IMR-90 (cell line): ENCODE measurements at regions not wholly inside any gene's neighbourhood (a gene's known extent, or its start where the extent isn't known, plus 50 kb on each side); places are given as distances from the start of the nearest gene placed in this dataset.

Experiments used
- ATAC-seq: fragments of 200-7000 bp; cut with Tn5 transposase; 2 replicates; pipeline ENCODE4 v1.9.1; 2020; ENCODE audit warnings: low read depth, mild to moderate bottlenecking, moderate library complexity
- BruUV-seq: library from RNA; stranded (reverse); fragments of 400-500 nt; replicated peaks from 2 replicates; lab custom pipeline; 2021; lab: Mats Ljungman, UMichigan
- CTCF ChIA-PET: fragments of 300-600 bp; formaldehyde crosslinking; extraction: SDS; loops from one replicate; lab custom pipeline; 2021; ENCODE audit warnings: antibody characterized with exemption; lab: Yijun Ruan, JAX
- POLR2A ChIA-PET: fragments of 300-600 bp; sonication (Branson Sonifier 250); formaldehyde crosslinking; loops from one replicate; lab custom pipeline; 2022; ENCODE audit warnings: antibody characterized with exemption; ENCODE audit not compliant: unreplicated experiment; lab: Charles Lee
- DNase-seq: peaks from one replicate; pipeline ENCODE4 v3.0.0; 2013
- H2AFZ ChIP-seq: replicated peaks from 2 replicates; pipeline ENCODE3; 2013; ENCODE audit warnings: low read length, mild to moderate bottlenecking; ENCODE audit not compliant: poor library complexity
- H2AK5ac ChIP-seq: 2 replicates; pipeline ENCODE4 v1.6.1; 2013; ENCODE audit warnings: low read depth, low read length, inconsistent platforms
- H2AK9ac ChIP-seq: replicated peaks from 2 replicates; pipeline ENCODE3; 2013; ENCODE audit warnings: mild to moderate bottlenecking, low read depth, low read length, moderate library complexity; ENCODE audit not compliant: poor library complexity
- H2BK120ac ChIP-seq: 2 replicates; pipeline ENCODE4 v1.6.1; 2013; ENCODE audit warnings: low read depth, low read length, inconsistent platforms
- H2BK15ac ChIP-seq: 3 replicates; pipeline ENCODE4 v1.6.1; 2013; ENCODE audit warnings: low read depth, low read length, inconsistent platforms
- H2BK20ac ChIP-seq: 2 replicates; pipeline ENCODE4 v1.6.1; 2013; ENCODE audit warnings: low read depth, mild to moderate bottlenecking, inconsistent platforms, low read length, moderate library complexity
- H2BK5ac ChIP-seq: 2 replicates; pipeline ENCODE4 v1.6.1; 2013; ENCODE audit warnings: mild to moderate bottlenecking, low read depth, low read length, inconsistent platforms; ENCODE audit not compliant: poor library complexity, severe bottlenecking
- H3K14ac ChIP-seq: replicated peaks from 2 replicates; pipeline ENCODE4 v1.6.1; 2013; ENCODE audit warnings: low read depth, low read length, inconsistent platforms
- H3K18ac ChIP-seq: 2 replicates; pipeline ENCODE4 v1.6.1; 2013; ENCODE audit warnings: low read depth, low read length, control low read depth
- H3K23ac ChIP-seq: 2 replicates; pipeline ENCODE4 v1.6.1; 2013; ENCODE audit warnings: low read depth, low read length, inconsistent platforms
- H3K27ac ChIP-seq: 2 replicates; pipeline ENCODE4 v1.5.1; 2013; ENCODE audit warnings: mild to moderate bottlenecking, control low read depth, low read length; ENCODE audit not compliant: insufficient read depth
- H3K27me3 ChIP-seq: 2 replicates; pipeline ENCODE4 v1.6.1; 2013; ENCODE audit warnings: low read length; ENCODE audit not compliant: control insufficient read depth, insufficient read depth
- H3K36me3 ChIP-seq: 2 replicates; pipeline ENCODE4 v1.6.1; 2013; ENCODE audit warnings: low read length, mixed read lengths; ENCODE audit not compliant: control insufficient read depth, insufficient read depth
- H3K4ac ChIP-seq: 2 replicates; pipeline ENCODE4 v1.6.1; 2013; ENCODE audit warnings: low read depth, low read length, inconsistent platforms
- H3K4me1 ChIP-seq: 2 replicates; pipeline ENCODE4 v1.6.1; 2013; ENCODE audit warnings: low read length, mixed read lengths; ENCODE audit not compliant: control insufficient read depth, insufficient read depth
- H3K4me2 ChIP-seq: 2 replicates; pipeline ENCODE4 v1.6.1; 2013; ENCODE audit warnings: low read depth, mild to moderate bottlenecking, control low read depth, low read length, moderate library complexity
- H3K4me3 ChIP-seq: 2 replicates; pipeline ENCODE4 v1.5.1; 2013; ENCODE audit warnings: low read depth, mild to moderate bottlenecking, control low read depth, low read length, moderate library complexity; ENCODE audit not compliant: insufficient read depth
- H3K56ac ChIP-seq: 2 replicates; pipeline ENCODE4 v1.6.1; 2013; ENCODE audit warnings: low read length, inconsistent platforms; ENCODE audit not compliant: insufficient read depth; ENCODE audit errors: extremely low read depth
- H3K79me1 ChIP-seq, 2 experiments: 2 replicates each; pipeline ENCODE4 v1.6.1; 2013; ENCODE audit warnings: low read length in 2 of 2, inconsistent platforms in 1 of 2, low read depth in 1 of 2
- H3K9ac ChIP-seq: 2 replicates; pipeline ENCODE4 v1.6.1; 2013; ENCODE audit warnings: low read depth, low read length, control low read depth
- H3K9me1 ChIP-seq: 2 replicates; pipeline ENCODE4 v1.6.1; 2013; ENCODE audit warnings: low read length, inconsistent platforms; ENCODE audit not compliant: insufficient read depth
- H3K9me3 ChIP-seq: 2 replicates; pipeline ENCODE4 v1.6.1; 2013; ENCODE audit warnings: low read length; ENCODE audit not compliant: control insufficient read depth, insufficient read depth
- H4K20me1 ChIP-seq: 2 replicates; pipeline ENCODE4 v1.6.1; 2013; ENCODE audit warnings: low read length, inconsistent platforms; ENCODE audit not compliant: insufficient read depth
- H4K5ac ChIP-seq: 2 replicates; pipeline ENCODE4 v1.6.1; 2013; ENCODE audit warnings: mild to moderate bottlenecking, low read depth, low read length, control low read depth
- H4K8ac ChIP-seq, 2 experiments: 2 replicates each; pipeline ENCODE4 v1.6.1; 2013; ENCODE audit warnings: low read depth in 2 of 2, low read length in 2 of 2, control low read depth in 1 of 2, inconsistent platforms in 1 of 2
- H4K91ac ChIP-seq: 2 replicates; pipeline ENCODE4 v1.6.1; 2013; ENCODE audit warnings: low read depth, low read length, inconsistent platforms; ENCODE audit not compliant: insufficient read depth
- BHLHE40 ChIP-seq: fragments of 150-350 bp; IDR thresholded peaks from 2 replicates; pipeline ENCODE4 v1.6.1; 2016; ENCODE audit warnings: mild to moderate bottlenecking, low read depth, low read length
- CHD1 ChIP-seq: IDR thresholded peaks from 2 replicates; pipeline ENCODE4 v1.6.1; 2012; ENCODE audit warnings: low read depth, low read length, improper control_type of control experiment
- MAZ ChIP-seq: IDR thresholded peaks from 2 replicates; pipeline ENCODE4 v1.6.1; 2012; ENCODE audit warnings: low read depth, mild to moderate bottlenecking, low read length, improper control_type of control experiment, moderate library complexity, borderline replicate concordance
- NFE2L2 ChIP-seq: fragments of 150-350 bp; IDR thresholded peaks from 2 replicates; pipeline ENCODE4 v1.6.1; 2016; ENCODE audit warnings: low read depth, mild to moderate bottlenecking, low read length
- POLR2A ChIP-seq: IDR thresholded peaks from 2 replicates; pipeline ENCODE4 v1.6.1; 2012; ENCODE audit warnings: mild to moderate bottlenecking, low read depth, low read length
- RCOR1 ChIP-seq: IDR thresholded peaks from 2 replicates; pipeline ENCODE4 v1.6.1; 2012; ENCODE audit warnings: mild to moderate bottlenecking, low read length, improper control_type of control experiment; ENCODE audit not compliant: insufficient replicate concordance
- WGBS, 2 experiments: methylation state at CpG; one replicate each; pipeline versions ENCODE4 v1.1.5 to v1.1.7; 2013; ENCODE audit warnings: missing lambda C conversion rate in 2 of 2; ENCODE audit not compliant: insufficient read length in 1 of 2; ENCODE audit errors: extremely low coverage in 2 of 2; 5-methylcytosine and 5-hydroxymethylcytosine counted together
- dilution Hi-C: fragments of 300-500 bp; cut with HindIII; formaldehyde crosslinking; loops from one replicate; pipeline ENCODE4 v1.14.3; 2018; ENCODE audit warnings: low sequenced_read_pairs; ENCODE audit not compliant: unreplicated experiment
- in situ Hi-C: fragments of 300-500 bp; cut with MboI; formaldehyde crosslinking; loops from 3 replicates; pipeline ENCODE4 v1.14.3; 2019; ENCODE audit warnings: low sequenced_read_pairs, inconsistent platforms, mixed read lengths
- intact Hi-C: fragments of 100-400 bp; cut with micrococcal nuclease; formaldehyde crosslinking; loops from 2 replicates; pipeline ENCODE4 v1.10.0; 2022

DNA sequence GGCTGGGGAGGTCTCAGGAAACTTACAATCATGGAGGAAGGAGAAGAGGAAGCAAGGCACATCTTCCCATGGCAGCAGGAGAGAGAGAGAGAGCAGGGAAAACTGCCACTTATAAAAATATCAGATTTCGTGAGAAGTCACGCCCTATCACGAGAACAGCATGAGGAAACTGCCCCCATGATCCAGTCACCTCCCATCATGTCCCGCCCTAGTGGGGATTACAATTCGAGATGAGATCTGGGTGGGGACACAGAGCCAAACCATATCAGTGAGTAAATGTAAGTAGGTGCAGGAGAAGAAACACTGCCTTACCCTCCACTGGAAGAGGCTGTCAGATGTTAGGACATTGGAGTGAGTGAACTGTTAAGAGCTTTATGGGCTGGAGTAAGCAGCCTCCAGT, 270.4 kb downstream of the TFAP2C start:
- Histone ChIP-seq H2AK9ac (no peak overlapping the region), H4K20me1 (no peaks in the 10 kb centered on the region), H3K18ac (no peak overlapping the region), H3K27ac (no peak overlapping the region), H2AFZ (no peak overlapping the region), H4K5ac (no peak overlapping the region), H3K36me3 (no peaks in the 10 kb centered on the region), H3K27me3 (no peaks in the 10 kb centered on the region), H3K4me1 (no peaks in the 10 kb centered on the region), H4K91ac (no peak overlapping the region), H3K4me2 (no peak overlapping the region), H3K4me3 (no peak overlapping the region), H4K8ac (no peak overlapping the region), H3K9me1 (no peaks in the 10 kb centered on the region), H3K79me1 (no peaks in the 10 kb centered on the region), H2BK15ac (no peak overlapping the region), H3K9ac (no peak overlapping the region), H3K23ac (no peak overlapping the region), H2BK120ac (no peak overlapping the region), H3K4ac (no peak overlapping the region), H3K56ac (no peak overlapping the region), H3K14ac (no peak overlapping the region), H2BK20ac (no peak overlapping the region), H2BK5ac (no peak overlapping the region), H3K9me3 (peaks cover 2% of the 10 kb centered on the region), H2AK5ac (no peak overlapping the region)
- BruUV-seq: no TSS peak
- dilution Hi-C loops: no loop called here
- DNase-seq (no peak), ATAC-seq (no peak)
- intact Hi-C loops: no loop called here
- TF ChIP-seq NFE2L2 (no peak), POLR2A (no peak), CHD1 (no peak), RCOR1 (no peak), BHLHE40 (no peak), MAZ (no peak)
- in situ Hi-C loops: no loop called here
- ChIA-PET CTCF (no interaction called here), POLR2A (no interaction called here)
- no CpG with 5 or more reads among the region's 5 CpGs for WGBS, 2 experiments
